GM12878 (cell line): ENCODE measurements at regions not wholly inside any gene's neighbourhood (a gene's known extent, or its start where the extent isn't known, plus 50 kb on each side); places are given as distances from the start of the nearest gene placed in this dataset.
"Not testable (repeated sequence)": the region's sequence is repeated elsewhere in the genome, so short reads cannot be mapped to it uniquely, and the experiment has no call there.

Experiments
- ATAC-seq: fragments of 200-7000 bp; cut with Tn5 transposase; 3 replicates; pipeline ENCODE4 v1.9.1; 2020; ENCODE audit warnings: mild to moderate bottlenecking, moderate library complexity
- BruUV-seq: library from RNA; stranded (reverse); fragments of 400-500 nt; replicated peaks from 2 replicates; lab custom pipeline; 2021; lab: Mats Ljungman, UMichigan
- CTCF ChIA-PET: fragments of 300-600 bp; sonication (Branson Sonifier 250); formaldehyde crosslinking; extraction: SDS; loops from one replicate; lab custom pipeline; 2021; ENCODE audit warnings: inconsistent platforms; lab: Yijun Ruan, JAX
- POLR2A ChIA-PET: fragments of 350-600 bp; formaldehyde crosslinking; extraction: SDS; loops from one replicate; lab custom pipeline; 2021; ENCODE audit warnings: inconsistent platforms; lab: Charles Lee
- RAD21 ChIA-PET: fragments of 300-600 bp; sonication (Branson Sonifier 250); formaldehyde crosslinking; loops from one replicate; lab custom pipeline; 2023; ENCODE audit warnings: antibody characterized with exemption; ENCODE audit not compliant: unreplicated experiment; lab: Charles Lee
- SMC1A ChIA-PET: fragments of 300-600 bp; sonication (Branson Sonifier 250); formaldehyde crosslinking; loops from one replicate; lab custom pipeline; 2023; ENCODE audit not compliant: unreplicated experiment, uncharacterized antibody; lab: Charles Lee
- DNase-seq: peaks from one replicate; pipeline ENCODE4 v3.0.0-alpha.2; 2011; ENCODE audit warnings: low read depth, low spot score
- FAIRE-seq: peaks from 3 replicates; lab custom pipeline; 2011; peaks lifted over from hg19 to GRCh38; lab: Jason Lieb, UNC
- H2AFZ ChIP-seq: 2 replicates; pipeline ENCODE4 v1.6.0; 2011; ENCODE audit warnings: low read depth, low read length, control low read depth; ENCODE audit not compliant: control insufficient read depth
- H3K27ac ChIP-seq: 2 replicates; pipeline ENCODE4 v1.5.1; 2011; ENCODE audit warnings: control low read depth; ENCODE audit not compliant: control insufficient read depth, insufficient read depth
- H3K27me3 ChIP-seq, 2 experiments: replicated peaks in 1 of 2; 2 replicates each; pipeline versions ENCODE4 v1.6.0 to v1.6.1; 2011; ENCODE audit warnings: low read length in 1 of 2; ENCODE audit not compliant: control insufficient read depth in 2 of 2, insufficient read depth in 2 of 2
- H3K36me3 ChIP-seq, 2 experiments: 2 replicates each; pipeline ENCODE4 v1.5.1; 2011; ENCODE audit warnings: low read length in 1 of 2; ENCODE audit not compliant: control insufficient read depth in 2 of 2, insufficient read depth in 2 of 2
- H3K4me1 ChIP-seq: 2 replicates; pipeline ENCODE4 v1.6.1; 2011; ENCODE audit warnings: mild to moderate bottlenecking, low read length, moderate library complexity, mixed read lengths; ENCODE audit not compliant: control insufficient read depth, insufficient read depth
- H3K4me2 ChIP-seq: 2 replicates; pipeline ENCODE4 v1.6.0; 2011; ENCODE audit warnings: control low read depth; ENCODE audit not compliant: control insufficient read depth, insufficient read depth
- H3K4me3 ChIP-seq: fragments of 200-600 bp; sonication (generic); 2 replicates; pipeline ENCODE4 v1.5.1; 2016
- H3K79me2 ChIP-seq: 2 replicates; pipeline ENCODE4 v1.6.0; 2011; ENCODE audit warnings: low read length; ENCODE audit not compliant: control insufficient read depth, insufficient read depth
- H3K9ac ChIP-seq: 2 replicates; pipeline ENCODE4 v1.8.0; 2011; ENCODE audit warnings: low read length, control low read depth, mixed read lengths; ENCODE audit not compliant: control insufficient read depth, insufficient read depth
- H3K9me3 ChIP-seq: replicated peaks from 3 replicates; pipeline ENCODE4 v1.5.1; 2011; ENCODE audit warnings: mild to moderate bottlenecking, low read length; ENCODE audit not compliant: control insufficient read depth, insufficient read depth
- H4K20me1 ChIP-seq: 2 replicates; pipeline ENCODE4 v1.6.0; 2011; ENCODE audit not compliant: control insufficient read depth, insufficient read depth
- RBBP5 ChIP-seq: fragments of 200-600 bp; sonication (generic); conservative IDR thresholded peaks from 2 replicates; pipeline ENCODE4 v1.6.1; 2016
- WGBS: methylation state at CpG from one replicate; pipeline ENCODE4 v1.1.6; 2016; ENCODE audit warnings: low lambda C conversion rate; ENCODE audit not compliant: insufficient replicate concordance, insufficient coverage; ENCODE audit errors: missing lambda C conversion rate; 5-methylcytosine and 5-hydroxymethylcytosine counted together
- in situ Hi-C: fragments of 300-500 bp; cut with MboI; formaldehyde crosslinking; loops from 9 replicates; pipeline ENCODE4 v1.14.3; 2018; ENCODE audit warnings: mixed read lengths
- intact Hi-C: fragments of 100-400 bp; cut with micrococcal nuclease; formaldehyde crosslinking; loops from one replicate; pipeline ENCODE4 v1.14.2; 2022; ENCODE audit not compliant: unreplicated experiment

GRCh38 chrX:66098162-66098561 is 58.3 kb upstream of the VSIG4 start:
- no TSS peak for BruUV-seq
- no peak for FAIRE-seq
- Histone ChIP-seq H3K9ac (no peak overlapping the region), H4K20me1 (no peaks in the 10 kb centered on the region)
- no peak for TF ChIP-seq RBBP5
- TF ChIP-seq, all 136 proteins: peak for 0
- in situ Hi-C loops = no loop called here
- CTCF ChIA-PET = no interaction called here
- POLR2A ChIA-PET = no interaction called here
- H3K4me2 ChIP-seq = no peak overlapping the region
- H3K4me3 ChIP-seq = no peak overlapping the region
- H3K9me3 ChIP-seq = no peaks in the 10 kb centered on the region
- H3K27me3 ChIP-seq = no peaks in the 10 kb centered on the region
- no peak overlapping the region for H3K27ac ChIP-seq
- H2AFZ ChIP-seq = no peak overlapping the region
- SMC1A ChIA-PET = no interaction called here
- H3K36me3 ChIP-seq = no peaks in the 10 kb centered on the region
- DNase-seq (no peak), ATAC-seq (no peak)
- RAD21 ChIA-PET = no interaction called here
- intact Hi-C loops = no loop called here
- WGBS = 50% methylated on average over 2 of the region's 2 CpGs
- no peaks in the 10 kb centered on the region for H3K79me2 ChIP-seq
- H3K4me1 ChIP-seq = no peaks in the 10 kb centered on the region

GRCh38 chrX:66096987-66097386 is 57.1 kb upstream of the VSIG4 start:
- H3K79me2 ChIP-seq, H3K9me3 ChIP-seq, DNase-seq, CTCF ChIA-PET, H3K27ac ChIP-seq, in situ Hi-C loops, SMC1A ChIA-PET, H3K9ac ChIP-seq, H3K4me2 ChIP-seq, POLR2A ChIA-PET, RAD21 ChIA-PET, H3K36me3 ChIP-seq, BruUV-seq, H3K4me1 ChIP-seq, H4K20me1 ChIP-seq, intact Hi-C loops, H3K27me3 ChIP-seq, ATAC-seq, H2AFZ ChIP-seq, FAIRE-seq, H3K4me3 ChIP-seq: not testable (repeated sequence)
- WGBS = 93% methylated on average over 16 of the region's 16 CpGs

GRCh38 chrX:66090004-66090403 is 50.1 kb upstream of the VSIG4 start:
- H4K20me1 ChIP-seq, H3K9ac ChIP-seq, H3K36me3 ChIP-seq, H3K4me2 ChIP-seq, BruUV-seq, in situ Hi-C loops, ATAC-seq, DNase-seq, H3K9me3 ChIP-seq, H3K79me2 ChIP-seq, H3K4me1 ChIP-seq, H3K4me3 ChIP-seq, H3K27ac ChIP-seq, RAD21 ChIA-PET, SMC1A ChIA-PET, CTCF ChIA-PET, H3K27me3 ChIP-seq, intact Hi-C loops, POLR2A ChIA-PET, H2AFZ ChIP-seq, FAIRE-seq: not testable (repeated sequence)
